Neuronal stem cell (in vitro differentiated cells): ENCODE measurements at regions not wholly inside any gene's neighbourhood (a gene's known extent, or its start where the extent isn't known, plus 50 kb on each side); places are given as distances from the start of the nearest gene placed in this dataset.
"Not testable (repeated sequence)": the region's sequence is repeated elsewhere in the genome, so short reads cannot be mapped to it uniquely, and the experiment has no call there.

Source experiments
- DNase-seq: peaks from one replicate; pipeline ENCODE4 v3.0.0-alpha.2; 2013; ENCODE audit warnings: low spot score
- H2AFZ ChIP-seq: one replicate; pipeline ENCODE4 v1.6.1; 2013; ENCODE audit warnings: mild to moderate bottlenecking, low read length, inconsistent platforms
- H2AK5ac ChIP-seq: 2 replicates; pipeline ENCODE4 v1.6.1; 2013; ENCODE audit warnings: low read depth, mild to moderate bottlenecking, inconsistent platforms, low read length, moderate library complexity, mixed read lengths
- H2BK120ac ChIP-seq: 2 replicates; pipeline ENCODE4 v1.6.1; 2013; ENCODE audit warnings: low read depth, mild to moderate bottlenecking, inconsistent platforms, low read length, moderate library complexity, mixed read lengths
- H2BK12ac ChIP-seq: one replicate; pipeline ENCODE4 v1.6.1; 2013; ENCODE audit warnings: low read length, inconsistent platforms
- H2BK15ac ChIP-seq: 2 replicates; pipeline ENCODE4 v1.6.1; 2013; ENCODE audit warnings: mild to moderate bottlenecking, low read length, inconsistent platforms, mixed read lengths
- H2BK5ac ChIP-seq: one replicate; pipeline ENCODE4 v1.6.1; 2013; ENCODE audit warnings: inconsistent platforms, mild to moderate bottlenecking, low read length, moderate library complexity
- H3K14ac ChIP-seq: one replicate; pipeline ENCODE4 v1.6.1; 2013; ENCODE audit warnings: low read length, inconsistent platforms
- H3K18ac ChIP-seq: 2 replicates; pipeline ENCODE4 v1.6.1; 2013; ENCODE audit warnings: low read length, inconsistent platforms
- H3K23ac ChIP-seq: 2 replicates; pipeline ENCODE4 v1.6.1; 2013; ENCODE audit warnings: low read depth, mild to moderate bottlenecking, mixed read lengths, low read length, inconsistent platforms; ENCODE audit not compliant: poor library complexity
- H3K27ac ChIP-seq: replicated peaks from 3 replicates; pipeline ENCODE4 v1.5.1; 2013; ENCODE audit warnings: low read length, inconsistent platforms
- H3K27me3 ChIP-seq, 3 experiments: 2 replicates each; pipeline ENCODE4 v1.6.1; 2013; ENCODE audit warnings: low read length in 3 of 3, mild to moderate bottlenecking in 2 of 3, inconsistent platforms in 1 of 3, low read depth in 1 of 3, mixed read lengths in 1 of 3, moderate library complexity in 1 of 3; ENCODE audit not compliant: control insufficient read depth in 3 of 3, insufficient read depth in 3 of 3
- H3K36me3 ChIP-seq, 2 donors: replicated peaks in 1 of 2; 2 replicates each; pipeline ENCODE4 v1.6.1; 2013; ENCODE audit warnings: low read length in 2 of 2; ENCODE audit not compliant: control insufficient read depth in 2 of 2, insufficient read depth in 2 of 2
- H3K4ac ChIP-seq: 2 replicates; pipeline ENCODE4 v1.6.1; 2013; ENCODE audit warnings: inconsistent platforms, mild to moderate bottlenecking, low read length, moderate library complexity
- H3K4me1 ChIP-seq, 2 donors: 1 replicate in 1 of 2; 2 replicates in 1 of 2; pipeline ENCODE4 v1.6.1; 2013; ENCODE audit warnings: low read length in 2 of 2, low read depth in 1 of 2; ENCODE audit not compliant: control insufficient read depth in 2 of 2, insufficient read depth in 1 of 2
- H3K4me2 ChIP-seq: one replicate; pipeline ENCODE4 v1.6.1; 2013; ENCODE audit warnings: mild to moderate bottlenecking, low read length, inconsistent platforms; ENCODE audit not compliant: insufficient read depth, poor library complexity, severe bottlenecking
- H3K4me3 ChIP-seq, 2 donors: 2 replicates each; pipeline ENCODE4 v1.5.1; 2013; ENCODE audit warnings: low read length in 2 of 2, mild to moderate bottlenecking in 2 of 2, inconsistent platforms in 1 of 2, moderate library complexity in 1 of 2
- H3K79me1 ChIP-seq: one replicate; pipeline ENCODE4 v1.6.1; 2013; ENCODE audit warnings: low read depth, mild to moderate bottlenecking, inconsistent platforms, low read length, moderate library complexity
- H3K9ac ChIP-seq: one replicate; pipeline ENCODE4 v1.6.1; 2013; ENCODE audit warnings: mild to moderate bottlenecking, low read depth, low read length, inconsistent platforms; ENCODE audit not compliant: poor library complexity
- H3K9me3 ChIP-seq, 2 donors: replicated peaks in 1 of 2; 2 replicates each; pipeline versions ENCODE3 to v1.6.1; 2013; ENCODE audit warnings: low read length in 2 of 2, mild to moderate bottlenecking in 2 of 2, inconsistent platforms in 1 of 2, low read depth in 1 of 2, mixed read lengths in 1 of 2, moderate library complexity in 1 of 2; ENCODE audit not compliant: control insufficient read depth in 2 of 2, insufficient read depth in 1 of 2
- H4K8ac ChIP-seq: one replicate; pipeline ENCODE4 v1.6.1; 2013; ENCODE audit warnings: low read depth, mild to moderate bottlenecking, inconsistent platforms, low read length, moderate library complexity
- H4K91ac ChIP-seq: one replicate; pipeline ENCODE4 v1.6.1; 2013; ENCODE audit warnings: low read length, low read depth, mild to moderate bottlenecking, inconsistent platforms; ENCODE audit not compliant: poor library complexity
- WGBS, 2 donors: extraction: QIAGEN DNeasy Blood & Tissue Kit; methylation state at CpG; one replicate each; pipeline ENCODE4 v1.1.7; 2013; ENCODE audit warnings: missing lambda C conversion rate in 2 of 2, mixed read lengths in 1 of 2; ENCODE audit not compliant: insufficient read length in 2 of 2, insufficient replicate concordance in 1 of 2; ENCODE audit errors: extremely low coverage in 2 of 2; 5-methylcytosine and 5-hydroxymethylcytosine counted together

DNA sequence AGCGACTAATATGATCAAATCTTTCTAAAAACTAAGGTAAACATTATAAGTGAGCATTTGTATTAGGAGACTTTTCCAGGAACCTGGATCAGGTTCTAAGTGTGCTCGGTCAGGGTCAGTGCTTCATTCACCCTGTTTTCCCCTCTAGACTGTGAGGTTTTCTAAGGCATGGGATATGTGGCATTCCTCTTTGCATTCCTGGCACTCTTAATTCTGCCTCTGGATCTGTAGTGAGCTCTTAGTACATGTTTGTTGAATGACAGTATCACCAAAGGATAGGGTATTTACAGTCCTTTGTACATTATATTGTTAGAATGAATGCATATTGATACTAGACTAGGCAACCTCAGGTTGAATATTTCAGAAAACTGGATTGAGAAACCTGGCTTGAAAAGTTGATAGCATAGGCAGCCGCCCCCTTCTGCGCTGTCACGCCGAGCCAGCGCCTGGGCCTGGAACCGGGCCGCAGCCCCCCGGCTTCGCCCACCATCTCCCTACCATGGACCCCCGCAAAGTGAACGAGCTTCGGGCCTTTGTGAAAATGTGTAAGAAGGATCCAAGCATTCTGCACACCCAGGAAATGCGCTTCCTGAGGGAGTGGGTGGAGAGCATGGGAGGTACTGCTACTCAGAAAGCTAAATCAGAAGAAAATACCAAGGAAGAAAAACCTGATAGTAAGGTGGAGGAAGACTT lies 156.5 kb downstream of the KCNRG start:
- H2BK12ac ChIP-seq = no peak overlapping the region
- no peak overlapping the region for H3K23ac ChIP-seq
- H3K14ac ChIP-seq = no peak overlapping the region
- H3K79me1 ChIP-seq = no peaks in the 10 kb centered on the region
- no peaks in the 10 kb centered on the region for H3K27me3 ChIP-seq
- H2BK15ac ChIP-seq = no peak overlapping the region
- H4K91ac ChIP-seq = no peak overlapping the region
- no peak overlapping the region for H3K18ac ChIP-seq
- no CpG with 5 or more reads among the region's 15 CpGs for WGBS, 2 donors
- DNase-seq = no peak
- H4K8ac ChIP-seq = no peak overlapping the region
- H3K9me3 ChIP-seq = no peaks in the 10 kb centered on the region
- no peak overlapping the region for H2AK5ac ChIP-seq
- no peak overlapping the region for H2AFZ ChIP-seq
- H3K9ac ChIP-seq = no peak overlapping the region
- H2BK120ac ChIP-seq = no peak overlapping the region
- H3K4me2 ChIP-seq = no peak overlapping the region
- no peak overlapping the region for H3K4me3 ChIP-seq
- no peak overlapping the region for H3K27ac ChIP-seq
- H3K4me1 ChIP-seq = peaks cover 0 to 2% of the 10 kb centered on the region in 2 donors
- H2BK5ac ChIP-seq = no peak overlapping the region
- H3K36me3 ChIP-seq = no peaks in the 10 kb centered on the region
- no peak overlapping the region for H3K4ac ChIP-seq

DNA sequence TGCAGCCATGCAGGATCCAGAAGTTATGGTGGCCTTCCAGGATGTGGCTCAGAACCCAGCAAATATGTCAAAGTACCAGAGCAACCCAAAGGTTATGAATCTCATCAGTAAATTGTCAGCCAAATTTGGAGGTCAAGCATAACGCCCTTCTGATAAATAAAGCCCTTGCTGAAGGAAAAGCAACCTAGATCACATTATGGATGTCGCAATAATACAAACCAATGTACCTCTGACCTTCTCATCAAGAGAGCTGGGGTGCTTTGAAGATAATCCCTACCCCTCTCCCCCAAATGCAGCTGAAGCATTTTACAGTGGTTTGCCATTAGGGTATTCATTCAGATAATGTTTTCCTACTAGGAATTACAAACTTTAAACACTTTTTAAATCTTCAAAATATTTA lies 157.8 kb downstream of the KCNRG start:
- H2BK5ac ChIP-seq, H2BK120ac ChIP-seq, H2AFZ ChIP-seq, H2BK15ac ChIP-seq, H3K27me3 ChIP-seq, H3K4me3 ChIP-seq, H3K36me3 ChIP-seq, H3K18ac ChIP-seq, H4K8ac ChIP-seq, H3K79me1 ChIP-seq, H3K9me3 ChIP-seq, H4K91ac ChIP-seq, H2BK12ac ChIP-seq, H3K4me1 ChIP-seq, H3K4me2 ChIP-seq, H2AK5ac ChIP-seq, H3K14ac ChIP-seq, H3K9ac ChIP-seq, H3K23ac ChIP-seq, H3K27ac ChIP-seq, H3K4ac ChIP-seq, DNase-seq: not testable (repeated sequence)
- WGBS, 2 donors = no CpG with 5 or more reads among the region's 2 CpGs

DNA sequence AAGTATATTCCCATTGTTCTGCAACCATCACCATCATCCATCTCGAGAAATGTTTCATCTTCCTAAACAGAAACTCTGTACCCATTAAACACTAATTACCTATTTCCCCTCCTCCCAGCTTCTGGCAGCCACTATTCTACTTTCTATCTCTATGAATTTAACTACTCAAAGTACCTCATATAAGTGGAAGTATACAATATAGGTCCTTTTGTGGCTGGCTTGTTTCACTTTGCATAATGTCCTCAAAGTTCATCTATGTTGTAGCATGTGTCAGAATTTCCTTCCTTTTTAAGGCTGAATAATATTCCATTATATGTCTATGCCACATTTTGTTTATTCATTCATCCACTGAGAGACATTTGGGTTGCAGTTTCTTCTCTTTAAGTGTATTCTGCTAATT lies 159.4 kb downstream of the KCNRG start:
- Histone ChIP-seq H3K18ac (no peak overlapping the region), H3K9me3 (no peaks in the 10 kb centered on the region), H2BK120ac (no peak overlapping the region), H3K14ac (no peak overlapping the region), H3K9ac (no peak overlapping the region), H2BK12ac (no peak overlapping the region), H3K23ac (no peak overlapping the region), H3K4me1 (no peaks in the 10 kb centered on the region), H3K27me3 (no peaks in the 10 kb centered on the region), H3K36me3 (no peaks in the 10 kb centered on the region), H4K91ac (no peak overlapping the region), H2BK15ac (no peak overlapping the region), H2AK5ac (no peak overlapping the region), H3K4me3 (no peak overlapping the region), H3K79me1 (no peaks in the 10 kb centered on the region), H3K27ac (no peak overlapping the region), H3K4me2 (no peak overlapping the region), H2BK5ac (no peak overlapping the region), H3K4ac (no peak overlapping the region), H4K8ac (no peak overlapping the region), H2AFZ (no peak overlapping the region)
- whole genome bisulfite sequencing, 2 donors = no CpG with 5 or more reads among the region's 1 CpG
- DNase-seq = no peak

DNA sequence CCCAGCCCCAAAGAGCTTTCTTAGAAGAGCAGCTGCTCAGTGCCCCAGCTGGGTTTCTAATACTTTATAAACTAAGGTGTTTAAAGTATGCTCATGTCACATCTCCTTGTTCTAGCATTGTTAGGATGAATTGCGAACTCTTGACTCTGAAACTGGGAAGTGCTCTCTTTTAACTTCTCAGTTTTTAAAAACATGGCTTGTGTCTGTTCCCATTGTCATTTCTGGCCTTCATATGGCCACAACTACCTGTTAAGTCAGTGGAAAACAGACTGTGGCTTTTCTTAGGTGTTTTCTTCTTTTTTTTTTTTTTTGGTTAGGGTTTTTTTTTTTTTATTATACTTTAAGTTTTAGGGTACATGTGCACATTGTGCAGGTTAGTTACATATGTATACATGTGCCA lies 164.7 kb downstream of the KCNRG start:
- H3K27me3 ChIP-seq = no peaks in the 10 kb centered on the region
- H3K4me2 ChIP-seq = no peak overlapping the region
- no peak overlapping the region for H2BK120ac ChIP-seq
- H2AFZ ChIP-seq = no peak overlapping the region
- WGBS, 2 donors = no CpG with 5 or more reads among the region's 1 CpG
- H3K79me1 ChIP-seq = no peaks in the 10 kb centered on the region
- H3K9ac ChIP-seq = no peak overlapping the region
- H3K4me3 ChIP-seq = no peak overlapping the region
- no peak overlapping the region for H3K27ac ChIP-seq
- DNase-seq = no peak
- no peaks in the 10 kb centered on the region for H3K9me3 ChIP-seq
- no peak overlapping the region for H3K4ac ChIP-seq
- H3K14ac ChIP-seq = no peak overlapping the region
- no peaks in the 10 kb centered on the region for H3K36me3 ChIP-seq
- no peak overlapping the region for H3K18ac ChIP-seq
- no peaks in the 10 kb centered on the region for H3K4me1 ChIP-seq
- no peak overlapping the region for H3K23ac ChIP-seq
- no peak overlapping the region for H4K8ac ChIP-seq
- no peak overlapping the region for H2BK5ac ChIP-seq
- no peak overlapping the region for H2AK5ac ChIP-seq
- H2BK12ac ChIP-seq = no peak overlapping the region
- H4K91ac ChIP-seq = no peak overlapping the region
- no peak overlapping the region for H2BK15ac ChIP-seq
